Vagina (tissue), 2 donors: ENCODE measurements at regions not wholly inside any gene's neighbourhood (a gene's known extent, or its start where the extent isn't known, plus 50 kb on each side); places are given as distances from the start of the nearest gene placed in this dataset.

Source experiments
- DNase-seq, 2 donors: peaks; one replicate each; pipeline ENCODE4 v3.0.0-alpha.2; 2017; ENCODE audit errors: extremely low spot score in 2 of 2
- H3K27ac ChIP-seq: fragments of 200-600 bp; sonication (generic); one replicate; pipeline ENCODE4 v1.5.1; 2019
- H3K27me3 ChIP-seq: fragments of 200-600 bp; sonication (generic); one replicate; pipeline ENCODE4 v1.5.1; 2019
- H3K36me3 ChIP-seq, 2 donors: fragments of 200-600 bp; sonication (generic); one replicate each; pipeline ENCODE4 v1.5.1; 2017 to 2019
- H3K4me1 ChIP-seq: fragments of 200-600 bp; sonication (generic); one replicate; pipeline ENCODE4 v1.5.1; 2019
- H3K4me3 ChIP-seq, 2 donors: fragments of 200-600 bp; sonication (generic); 1 replicate in 1 of 2; 2 replicates in 1 of 2; pipeline ENCODE4 v1.5.1; 2016 to 2019
- H3K9me3 ChIP-seq: fragments of 200-600 bp; sonication (generic); one replicate; pipeline ENCODE4 v1.5.1; 2019
- POLR2A ChIP-seq, 2 donors: fragments of 450-650 bp; IDR thresholded peaks; one replicate each; pipeline ENCODE4 v1.6.1; 2017; ENCODE audit warnings: antibody characterized with exemption in 2 of 2, mild to moderate bottlenecking in 2 of 2, moderate library complexity in 2 of 2
- POLR2AphosphoS5 ChIP-seq, 2 donors: sonication (generic); formaldehyde crosslinking; IDR thresholded peaks; one replicate each; pipeline ENCODE4 v1.9.0; 2017; ENCODE audit warnings: antibody characterized with exemption in 2 of 2, mild to moderate bottlenecking in 2 of 2, low read depth in 1 of 2; ENCODE audit not compliant: insufficient read depth in 1 of 2
- intact Hi-C: fragments of 100-400 bp; cut with DNase I; formaldehyde crosslinking; loops from one replicate; pipeline ENCODE4 v1.15.1; 2023
- TF ChIP-seq, protein P1 (sequence below), 3 experiments: fragments of 450-650 bp in 2 of 3; fragments of 200-600 bp in 1 of 3; sonication (generic) in 1 of 3; IDR thresholded peaks; one replicate each; pipeline ENCODE4 v1.5.1; 2017 to 2019; ENCODE audit warnings: antibody characterized with exemption in 3 of 3, mild to moderate bottlenecking in 2 of 3, moderate library complexity in 2 of 3

DNA sequence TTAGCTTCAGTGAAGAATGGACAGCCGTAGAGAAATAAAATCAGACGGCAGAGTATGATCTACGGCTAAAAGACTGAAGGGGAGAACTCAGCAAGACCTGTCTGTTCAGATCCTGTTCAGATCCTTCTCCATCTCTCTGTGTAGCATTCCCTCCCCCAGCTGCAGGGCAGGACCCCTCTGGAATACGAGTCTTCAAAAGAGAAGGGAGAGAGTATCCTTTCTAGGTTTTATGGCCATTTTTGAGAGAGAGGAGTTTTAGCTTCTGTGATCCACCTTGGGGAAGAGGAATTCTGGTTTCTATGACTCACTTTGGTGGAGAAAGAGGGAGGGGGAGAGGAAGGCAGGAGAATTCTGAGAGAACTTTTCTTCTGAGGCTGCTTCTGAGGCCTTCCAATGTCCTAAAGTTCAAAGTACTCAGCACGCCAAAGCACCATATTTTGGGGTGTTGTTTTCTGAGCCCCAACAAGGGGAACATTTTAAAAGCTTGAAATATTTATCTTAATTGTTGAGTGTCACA, 194.4 kb upstream of the TLE4 start:
- intact Hi-C loops, result no loop called here
- H3K9me3 ChIP-seq, result no peaks in the 10 kb centered on the region
- no peaks in the 10 kb centered on the region for H3K36me3 ChIP-seq
- H3K4me3 ChIP-seq, result no peak overlapping the region
- DNase-seq, result no peak
- TF ChIP-seq POLR2AphosphoS5 (IDR thresholded peaks at IDR 0.05; ENCODE audit: insufficient read depth in 1 of 2, low read depth in 1 of 2), result no peak
- TF ChIP-seq POLR2A (IDR thresholded peaks at IDR 0.05), result no peak
- TF ChIP-seq, protein P1, sequence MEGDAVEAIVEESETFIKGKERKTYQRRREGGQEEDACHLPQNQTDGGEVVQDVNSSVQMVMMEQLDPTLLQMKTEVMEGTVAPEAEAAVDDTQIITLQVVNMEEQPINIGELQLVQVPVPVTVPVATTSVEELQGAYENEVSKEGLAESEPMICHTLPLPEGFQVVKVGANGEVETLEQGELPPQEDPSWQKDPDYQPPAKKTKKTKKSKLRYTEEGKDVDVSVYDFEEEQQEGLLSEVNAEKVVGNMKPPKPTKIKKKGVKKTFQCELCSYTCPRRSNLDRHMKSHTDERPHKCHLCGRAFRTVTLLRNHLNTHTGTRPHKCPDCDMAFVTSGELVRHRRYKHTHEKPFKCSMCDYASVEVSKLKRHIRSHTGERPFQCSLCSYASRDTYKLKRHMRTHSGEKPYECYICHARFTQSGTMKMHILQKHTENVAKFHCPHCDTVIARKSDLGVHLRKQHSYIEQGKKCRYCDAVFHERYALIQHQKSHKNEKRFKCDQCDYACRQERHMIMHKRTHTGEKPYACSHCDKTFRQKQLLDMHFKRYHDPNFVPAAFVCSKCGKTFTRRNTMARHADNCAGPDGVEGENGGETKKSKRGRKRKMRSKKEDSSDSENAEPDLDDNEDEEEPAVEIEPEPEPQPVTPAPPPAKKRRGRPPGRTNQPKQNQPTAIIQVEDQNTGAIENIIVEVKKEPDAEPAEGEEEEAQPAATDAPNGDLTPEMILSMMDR (IDR thresholded peaks at IDR 0.05), result no peak
- no peaks in the 10 kb centered on the region for H3K4me1 ChIP-seq
- no peaks in the 10 kb centered on the region for H3K27me3 ChIP-seq
- H3K27ac ChIP-seq, result no peak overlapping the region

DNA sequence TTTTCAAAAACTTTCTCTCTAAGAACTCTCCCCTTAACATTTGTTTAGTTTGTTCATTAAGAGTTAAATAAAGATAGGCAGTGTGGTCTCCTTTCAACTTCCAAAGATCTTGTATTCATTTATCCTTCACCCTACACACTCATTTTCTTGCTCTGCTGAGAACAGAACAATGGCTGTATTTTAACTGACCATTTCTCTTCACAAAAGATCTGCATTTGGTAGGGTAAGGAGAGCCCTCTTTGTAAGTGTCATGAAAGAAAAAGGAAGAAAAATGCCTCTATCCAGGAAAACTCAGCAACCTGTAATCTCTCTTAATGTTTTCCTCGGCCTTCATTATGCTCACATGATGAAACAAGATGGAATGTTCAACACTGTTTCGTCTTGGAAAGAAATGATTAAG, 193.7 kb upstream of the TLE4 start:
- H3K4me3 ChIP-seq, result no peak overlapping the region
- H3K9me3 ChIP-seq, result no peaks in the 10 kb centered on the region
- DNase-seq, result no peak
- no peaks in the 10 kb centered on the region for H3K36me3 ChIP-seq
- H3K27ac ChIP-seq, result no peak overlapping the region
- no peaks in the 10 kb centered on the region for H3K4me1 ChIP-seq
- intact Hi-C loops, result no loop called here
- TF ChIP-seq, protein P1 (IDR thresholded peaks at IDR 0.05), result no peak
- TF ChIP-seq POLR2A (IDR thresholded peaks at IDR 0.05) (no peak), POLR2AphosphoS5 (IDR thresholded peaks at IDR 0.05; ENCODE audit: insufficient read depth in 1 of 2, low read depth in 1 of 2) (no peak)
- no peaks in the 10 kb centered on the region for H3K27me3 ChIP-seq

DNA sequence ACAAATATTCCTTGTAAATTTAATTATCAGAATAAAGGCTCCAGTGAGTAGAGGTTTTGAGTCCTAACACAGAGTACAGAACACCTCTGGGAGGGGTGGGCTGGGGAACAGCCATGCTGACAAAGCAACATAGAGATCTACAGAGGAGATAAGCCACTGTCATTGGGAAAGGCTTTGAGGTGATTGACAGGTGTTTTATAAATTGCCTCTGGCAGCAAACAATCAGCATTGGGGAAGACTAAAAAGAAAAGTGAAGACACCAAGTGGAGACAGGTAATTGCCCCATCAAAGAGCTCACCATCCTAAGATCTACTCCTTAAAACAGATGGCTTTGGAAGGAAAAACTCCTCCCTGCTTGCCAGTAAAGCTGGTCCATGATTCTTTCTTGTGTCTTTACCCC, 189.7 kb upstream of the TLE4 start:
- no peak for DNase-seq
- no peak for TF ChIP-seq POLR2AphosphoS5 (IDR thresholded peaks at IDR 0.05; ENCODE audit: insufficient read depth in 1 of 2, low read depth in 1 of 2)
- TF ChIP-seq, protein P1 (IDR thresholded peaks at IDR 0.05), result no peak
- TF ChIP-seq POLR2A (IDR thresholded peaks at IDR 0.05), result no peak
- Histone ChIP-seq H3K36me3 (no peaks in the 10 kb centered on the region), H3K27me3 (no peaks in the 10 kb centered on the region), H3K4me3 (no peak overlapping the region), H3K27ac (no peak overlapping the region), H3K9me3 (no peaks in the 10 kb centered on the region), H3K4me1 (no peaks in the 10 kb centered on the region)
- intact Hi-C loops, result no loop called here

DNA sequence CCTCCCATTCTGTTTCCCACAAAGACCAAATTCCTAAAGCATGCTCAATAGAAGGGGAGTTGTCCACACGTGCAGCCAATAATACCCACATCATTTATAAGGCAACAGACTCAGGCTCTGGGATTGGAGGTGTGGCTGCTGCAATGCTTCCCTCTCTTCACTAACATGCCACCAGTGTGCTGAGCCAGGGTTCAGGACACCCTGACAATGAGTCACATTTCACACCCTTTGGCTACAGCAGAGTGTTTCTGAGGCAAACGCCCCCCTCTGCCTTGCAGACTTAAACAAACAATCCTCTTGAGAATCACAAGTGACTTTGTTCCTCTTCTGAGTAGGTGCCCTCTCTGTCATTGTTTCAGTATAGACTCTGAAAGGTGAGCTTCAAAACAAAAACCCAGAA, 189.3 kb upstream of the TLE4 start:
- no peaks in the 10 kb centered on the region for H3K9me3 ChIP-seq
- H3K4me3 ChIP-seq, result no peak overlapping the region
- H3K27me3 ChIP-seq, result no peaks in the 10 kb centered on the region
- H3K27ac ChIP-seq, result no peak overlapping the region
- no peak for DNase-seq
- TF ChIP-seq POLR2A (IDR thresholded peaks at IDR 0.05) (no peak), POLR2AphosphoS5 (IDR thresholded peaks at IDR 0.05; ENCODE audit: insufficient read depth in 1 of 2, low read depth in 1 of 2) (no peak)
- TF ChIP-seq, protein P1 (IDR thresholded peaks at IDR 0.05), result no peak
- no peaks in the 10 kb centered on the region for H3K36me3 ChIP-seq
- intact Hi-C loops, result no loop called here
- H3K4me1 ChIP-seq, result no peaks in the 10 kb centered on the region

DNA sequence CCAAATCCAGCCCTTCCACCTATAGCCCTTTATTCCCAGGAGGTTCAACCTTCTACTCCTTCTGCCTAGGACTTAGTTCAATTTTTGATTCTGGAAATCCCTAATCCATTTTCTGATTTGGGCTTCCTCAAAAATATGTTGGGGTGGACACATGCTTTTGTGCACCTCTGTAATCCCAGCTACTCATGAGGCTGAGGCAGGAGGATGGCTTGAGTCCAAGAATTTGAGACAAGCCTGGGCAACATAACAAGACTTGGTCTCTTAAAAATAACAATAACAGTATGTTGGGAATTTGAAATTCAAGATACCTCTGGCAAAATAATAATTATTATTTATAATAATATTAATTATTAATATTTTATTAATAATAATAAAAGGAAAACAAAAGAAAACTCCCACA, 188.7 kb upstream of the TLE4 start:
- no peaks in the 10 kb centered on the region for H3K4me1 ChIP-seq
- no peak for DNase-seq
- intact Hi-C loops, result no loop called here
- no peaks in the 10 kb centered on the region for H3K9me3 ChIP-seq
- no peak overlapping the region for H3K27ac ChIP-seq
- TF ChIP-seq POLR2A (IDR thresholded peaks at IDR 0.05), result no peak
- TF ChIP-seq POLR2AphosphoS5 (IDR thresholded peaks at IDR 0.05; ENCODE audit: insufficient read depth in 1 of 2, low read depth in 1 of 2), result no peak
- TF ChIP-seq, protein P1 (IDR thresholded peaks at IDR 0.05), result no peak
- H3K4me3 ChIP-seq, result no peak overlapping the region
- H3K36me3 ChIP-seq, result no peaks in the 10 kb centered on the region
- no peaks in the 10 kb centered on the region for H3K27me3 ChIP-seq
